Mesendoderm (in vitro differentiated cells): ENCODE measurements at regions not wholly inside any gene's neighbourhood (a gene's known extent, or its start where the extent isn't known, plus 50 kb on each side); places are given as distances from the start of the nearest gene placed in this dataset.

Experiments used
- DNase-seq: peaks from one replicate; pipeline ENCODE4 v3.0.0; 2013
- H2AK5ac ChIP-seq: 2 replicates; pipeline ENCODE4 v1.6.1; 2013; ENCODE audit warnings: low read length, inconsistent platforms
- H2BK120ac ChIP-seq: 2 replicates; pipeline ENCODE4 v1.6.1; 2013; ENCODE audit warnings: low read depth, mild to moderate bottlenecking, low read length, moderate library complexity, mixed read lengths
- H2BK15ac ChIP-seq: replicated peaks from 2 replicates; pipeline ENCODE4 v1.6.1; 2013; ENCODE audit warnings: low read depth, mild to moderate bottlenecking, moderate library complexity
- H2BK5ac ChIP-seq: 2 replicates; pipeline ENCODE4 v1.6.1; 2013; ENCODE audit warnings: low read length, inconsistent platforms
- H3K18ac ChIP-seq: 2 replicates; pipeline ENCODE4 v1.6.1; 2013; ENCODE audit warnings: mild to moderate bottlenecking, low read length, mixed read lengths
- H3K23ac ChIP-seq: one replicate; pipeline ENCODE4 v1.6.1; 2013; ENCODE audit warnings: low read length
- H3K27ac ChIP-seq: 2 replicates; pipeline ENCODE4 v1.5.1; 2013; ENCODE audit warnings: low read depth, mild to moderate bottlenecking, inconsistent platforms, low read length, moderate library complexity
- H3K27me3 ChIP-seq: 2 replicates; pipeline ENCODE4 v1.6.1; 2013; ENCODE audit warnings: low read length, control low read depth, mild to moderate bottlenecking, inconsistent platforms; ENCODE audit not compliant: insufficient read depth, poor library complexity
- H3K36me3 ChIP-seq: 2 replicates; pipeline ENCODE4 v1.6.1; 2013; ENCODE audit warnings: low read length, inconsistent platforms; ENCODE audit not compliant: control insufficient read depth, insufficient read depth
- H3K4ac ChIP-seq: one replicate; pipeline ENCODE4 v1.6.1; 2013; ENCODE audit warnings: low read depth, mild to moderate bottlenecking, low read length, moderate library complexity
- H3K4me1 ChIP-seq: 2 replicates; pipeline ENCODE4 v1.6.1; 2013; ENCODE audit warnings: low read depth, low read length, inconsistent platforms; ENCODE audit not compliant: control insufficient read depth
- H3K4me2 ChIP-seq: 2 replicates; pipeline ENCODE4 v1.6.1; 2013; ENCODE audit warnings: low read length
- H3K4me3 ChIP-seq: 2 replicates; pipeline ENCODE4 v1.5.1; 2013; ENCODE audit warnings: mild to moderate bottlenecking, low read length
- H3K56ac ChIP-seq: one replicate; pipeline ENCODE4 v1.6.1; 2013; ENCODE audit warnings: low read length
- H3K79me1 ChIP-seq: 2 replicates; pipeline ENCODE4 v1.6.1; 2013; ENCODE audit warnings: low read length, inconsistent platforms
- H3K79me2 ChIP-seq: 2 replicates; pipeline ENCODE4 v1.6.1; 2013; ENCODE audit warnings: mild to moderate bottlenecking, low read length; ENCODE audit not compliant: control insufficient read depth, insufficient read depth
- H3K9ac ChIP-seq: 2 replicates; pipeline ENCODE4 v1.6.1; 2013; ENCODE audit warnings: low read length, inconsistent platforms
- H4K5ac ChIP-seq: one replicate; pipeline ENCODE4 v1.6.1; 2013; ENCODE audit warnings: low read length
- H4K8ac ChIP-seq: one replicate; pipeline ENCODE4 v1.6.1; 2013; ENCODE audit warnings: low read depth, mild to moderate bottlenecking, control low read depth, low read length, moderate library complexity
- WGBS: extraction: QIAGEN DNeasy Blood & Tissue Kit; methylation state at CpG from one replicate; pipeline ENCODE4 v1.1.7; 2013; ENCODE audit warnings: low lambda C conversion rate, missing lambda C conversion rate; ENCODE audit not compliant: insufficient coverage; ENCODE audit errors: extremely low coverage; 5-methylcytosine and 5-hydroxymethylcytosine counted together

GRCh38 chr11:109326781-109327180 lies 95.2 kb upstream of the C11orf87 start:
- Histone ChIP-seq H2BK5ac (no peak overlapping the region), H4K5ac (no peak overlapping the region), H3K4ac (no peak overlapping the region), H3K4me2 (no peak overlapping the region), H3K18ac (no peak overlapping the region), H3K9ac (no peak overlapping the region), H3K27ac (no peak overlapping the region), H3K27me3 (no peaks in the 10 kb centered on the region), H4K8ac (no peak overlapping the region), H3K79me1 (no peaks in the 10 kb centered on the region), H3K4me1 (no peaks in the 10 kb centered on the region), H2BK120ac (no peak overlapping the region), H3K23ac (no peak overlapping the region), H3K79me2 (no peaks in the 10 kb centered on the region), H2BK15ac (no peak overlapping the region), H3K36me3 (no peaks in the 10 kb centered on the region), H3K4me3 (no peak overlapping the region), H2AK5ac (no peak overlapping the region), H3K56ac (no peak overlapping the region)
- DNase-seq, result no peak
- no CpG with 5 or more reads among the region's 1 CpG for WGBS

GRCh38 chr11:109329716-109330115 lies 92.3 kb upstream of the C11orf87 start:
- Histone ChIP-seq H3K18ac (no peak overlapping the region), H4K8ac (no peak overlapping the region), H2BK5ac (no peak overlapping the region), H3K4ac (no peak overlapping the region), H3K4me2 (no peak overlapping the region), H3K36me3 (no peaks in the 10 kb centered on the region), H3K4me3 (no peak overlapping the region), H4K5ac (no peak overlapping the region), H2AK5ac (no peak overlapping the region), H3K56ac (no peak overlapping the region), H3K23ac (no peak overlapping the region), H3K27me3 (no peaks in the 10 kb centered on the region), H3K4me1 (no peaks in the 10 kb centered on the region), H3K27ac (no peak overlapping the region), H2BK15ac (no peak overlapping the region), H3K79me2 (no peaks in the 10 kb centered on the region), H3K79me1 (no peaks in the 10 kb centered on the region), H3K9ac (no peak overlapping the region), H2BK120ac (no peak overlapping the region)
- no peak for DNase-seq
- WGBS, result no CpG with 5 or more reads among the region's 2 CpGs

DNA sequence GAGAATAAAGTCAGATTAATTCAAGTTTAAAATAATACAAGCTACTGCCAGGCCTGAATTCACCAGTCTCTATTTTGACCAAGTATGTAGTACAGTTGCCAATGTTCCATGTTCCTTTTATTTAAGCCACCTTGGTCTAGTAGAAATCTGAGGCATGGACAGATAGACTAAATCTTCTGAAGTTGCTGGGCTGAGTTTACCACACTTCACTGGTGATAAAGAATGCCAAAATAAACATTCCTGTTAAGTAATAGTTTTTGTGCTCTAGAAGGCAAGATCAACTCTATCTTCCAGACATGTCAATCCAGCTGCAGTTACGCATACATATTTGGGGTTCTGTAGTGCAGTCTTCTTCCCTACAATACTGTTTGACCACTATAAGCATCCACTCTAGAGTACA lies 83.9 kb upstream of the C11orf87 start:
- Histone ChIP-seq H3K56ac (no peak overlapping the region), H3K79me2 (no peaks in the 10 kb centered on the region), H3K27me3 (no peaks in the 10 kb centered on the region), H3K79me1 (no peaks in the 10 kb centered on the region), H2BK15ac (no peak overlapping the region), H3K18ac (no peak overlapping the region), H3K4ac (no peak overlapping the region), H3K23ac (no peak overlapping the region), H2AK5ac (no peak overlapping the region), H3K9ac (no peak overlapping the region), H3K4me2 (no peak overlapping the region), H3K27ac (no peak overlapping the region), H2BK5ac (no peak overlapping the region), H3K4me3 (no peak overlapping the region), H4K8ac (no peak overlapping the region), H2BK120ac (no peak overlapping the region), H4K5ac (no peak overlapping the region), H3K4me1 (no peaks in the 10 kb centered on the region), H3K36me3 (no peaks in the 10 kb centered on the region)
- WGBS, result no CpG with 5 or more reads among the region's 1 CpG
- no peak for DNase-seq

DNA sequence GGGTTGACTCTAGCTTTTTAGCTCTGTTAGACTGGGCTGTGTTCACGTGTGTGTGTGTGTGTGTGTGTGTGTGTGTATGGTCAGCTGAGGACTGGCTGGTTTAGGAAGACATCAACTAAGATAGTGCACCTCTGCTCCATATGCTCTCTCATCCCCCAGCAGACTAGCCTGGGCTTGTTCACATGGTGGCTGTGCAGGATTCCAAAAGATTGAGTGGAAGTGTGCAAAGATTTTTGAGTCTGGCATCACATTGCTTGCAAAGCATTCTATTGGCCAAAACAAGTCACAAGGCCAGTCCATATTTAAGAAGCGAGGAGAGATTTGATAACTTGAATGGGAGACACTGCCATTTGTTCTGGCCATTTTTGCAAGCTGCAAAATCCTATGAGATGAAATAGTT lies 79.7 kb upstream of the C11orf87 start:
- Histone ChIP-seq H3K36me3 (no peaks in the 10 kb centered on the region), H2BK5ac (no peak overlapping the region), H2AK5ac (no peak overlapping the region), H4K8ac (no peak overlapping the region), H3K27ac (no peak overlapping the region), H3K18ac (no peak overlapping the region), H3K79me2 (no peaks in the 10 kb centered on the region), H3K4ac (no peak overlapping the region), H3K23ac (no peak overlapping the region), H3K79me1 (no peaks in the 10 kb centered on the region), H2BK120ac (no peak overlapping the region), H3K9ac (no peak overlapping the region), H2BK15ac (no peak overlapping the region), H3K4me2 (no peak overlapping the region), H3K4me3 (no peak overlapping the region), H4K5ac (no peak overlapping the region), H3K56ac (no peak overlapping the region), H3K27me3 (no peaks in the 10 kb centered on the region), H3K4me1 (no peaks in the 10 kb centered on the region)
- WGBS, result no CpG with 5 or more reads among the region's 2 CpGs
- no peak for DNase-seq

DNA sequence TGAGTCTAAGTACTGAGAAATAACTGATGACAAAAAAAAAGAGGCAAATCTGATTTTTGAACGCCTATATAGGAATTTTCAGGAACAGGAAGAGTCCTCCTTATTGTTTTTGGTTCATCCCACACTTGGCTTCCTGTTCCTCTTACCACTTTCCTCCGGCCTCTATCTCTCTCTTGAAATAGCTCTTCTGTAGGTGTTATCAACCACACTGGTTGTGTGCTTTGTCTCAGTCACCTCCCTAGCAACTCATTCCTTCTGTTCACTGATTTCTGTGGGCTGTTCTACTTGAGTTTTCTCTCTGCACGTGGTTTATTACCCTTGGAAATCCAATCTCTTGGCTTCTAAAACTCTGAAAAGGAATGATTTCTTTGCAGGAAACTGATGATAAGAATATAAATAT lies 78.7 kb upstream of the C11orf87 start:
- Histone ChIP-seq H3K18ac (no peak overlapping the region), H3K4me2 (no peak overlapping the region), H4K8ac (no peak overlapping the region), H2BK120ac (no peak overlapping the region), H2BK15ac (no peak overlapping the region), H3K9ac (no peak overlapping the region), H3K23ac (no peak overlapping the region), H4K5ac (no peak overlapping the region), H3K4me1 (no peaks in the 10 kb centered on the region), H3K36me3 (no peaks in the 10 kb centered on the region), H3K4ac (no peak overlapping the region), H2AK5ac (no peak overlapping the region), H3K27ac (no peak overlapping the region), H3K4me3 (no peak overlapping the region), H3K79me2 (no peaks in the 10 kb centered on the region), H3K27me3 (no peaks in the 10 kb centered on the region), H2BK5ac (no peak overlapping the region), H3K56ac (no peak overlapping the region), H3K79me1 (no peaks in the 10 kb centered on the region)
- no peak for DNase-seq
- no CpG with 5 or more reads among the region's 3 CpGs for WGBS

DNA sequence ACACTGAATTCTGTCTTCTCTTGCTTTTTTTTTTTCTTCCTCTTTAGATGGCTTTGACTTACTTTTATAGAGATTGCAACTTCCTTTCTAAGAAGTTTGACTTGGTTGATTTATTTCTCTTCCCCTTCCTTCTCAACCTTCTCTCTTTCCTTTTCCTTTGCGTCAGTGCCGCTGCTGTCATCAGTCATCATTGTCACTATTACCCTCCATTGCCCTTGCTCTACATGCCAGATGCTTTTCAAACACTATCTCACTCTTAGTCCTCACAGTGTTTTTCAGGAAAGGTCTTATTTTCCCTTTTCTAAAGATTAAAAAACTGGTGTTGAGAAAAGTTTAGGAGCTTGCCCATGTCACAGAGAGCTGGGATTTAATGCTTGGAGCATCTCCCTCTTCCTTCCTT lies 74.7 kb upstream of the C11orf87 start:
- Histone ChIP-seq H3K23ac (no peak overlapping the region), H2BK15ac (no peak overlapping the region), H2BK120ac (no peak overlapping the region), H3K4me3 (no peak overlapping the region), H3K36me3 (no peaks in the 10 kb centered on the region), H3K56ac (no peak overlapping the region), H2AK5ac (no peak overlapping the region), H4K8ac (no peak overlapping the region), H3K79me1 (no peaks in the 10 kb centered on the region), H3K4me1 (no peaks in the 10 kb centered on the region), H3K27me3 (no peaks in the 10 kb centered on the region), H2BK5ac (no peak overlapping the region), H4K5ac (no peak overlapping the region), H3K27ac (no peak overlapping the region), H3K4me2 (no peak overlapping the region), H3K9ac (no peak overlapping the region), H3K4ac (no peak overlapping the region), H3K18ac (no peak overlapping the region), H3K79me2 (no peaks in the 10 kb centered on the region)
- no peak for DNase-seq
- WGBS, result no CpG with 5 or more reads among the region's 2 CpGs
